Uterus (tissue), 3 donors: ENCODE measurements at regions not wholly inside any gene's neighbourhood (a gene's known extent, or its start where the extent isn't known, plus 50 kb on each side); places are given as distances from the start of the nearest gene placed in this dataset.

Source experiments
- DNase-seq, 2 donors: peaks; one replicate each; pipeline ENCODE4 v3.0.0-alpha.2; 2019 to 2020
- H3K27ac ChIP-seq, 2 donors: fragments of 200-600 bp; sonication (generic); 1 replicate in 1 of 2; 2 replicates in 1 of 2; pipeline ENCODE4 v1.5.1; 2016 to 2018
- H3K27me3 ChIP-seq, 2 donors: fragments of 200-600 bp; sonication (generic); one replicate each; pipeline ENCODE4 v1.5.1; 2018 to 2019; ENCODE audit warnings: control low read depth in 1 of 2
- H3K36me3 ChIP-seq, 2 donors: fragments of 200-600 bp; sonication (generic); one replicate each; pipeline ENCODE4 v1.5.1; 2019; ENCODE audit warnings: control low read depth in 1 of 2
- H3K4me1 ChIP-seq, 2 donors: fragments of 200-600 bp; sonication (generic); one replicate each; pipeline ENCODE4 v1.5.1; 2018 to 2019; ENCODE audit warnings: control low read depth in 1 of 2
- H3K4me3 ChIP-seq, 2 donors: fragments of 200-600 bp; sonication (generic); 1 replicate in 1 of 2; 2 replicates in 1 of 2; pipeline ENCODE4 v1.5.1; 2018 to 2019; ENCODE audit warnings: mild to moderate bottlenecking in 1 of 2
- H3K9me3 ChIP-seq, 2 donors: fragments of 200-600 bp; sonication (generic); one replicate each; pipeline ENCODE4 v1.5.1; 2019; ENCODE audit warnings: control low read depth in 1 of 2
- POLR2A ChIP-seq, 2 donors: fragments of 450-650 bp; IDR thresholded peaks; one replicate each; pipeline ENCODE4 v1.6.1; 2016; ENCODE audit warnings: antibody characterized with exemption in 2 of 2, mild to moderate bottlenecking in 1 of 2, moderate library complexity in 1 of 2
- intact Hi-C: fragments of 100-400 bp; cut with DNase I; formaldehyde crosslinking; loops from one replicate; pipeline ENCODE4 v1.15.1; 2023; ENCODE audit warnings: low total_unique reads
- TF ChIP-seq, protein P1 (sequence below), 4 experiments: fragments of 200-600 bp in 2 of 4; fragments of 450-650 bp in 2 of 4; sonication (generic) in 2 of 4; IDR thresholded peaks; one replicate each; pipeline ENCODE4 v1.5.1; 2016 to 2019; ENCODE audit warnings: antibody characterized with exemption in 4 of 4, mild to moderate bottlenecking in 2 of 4, moderate library complexity in 1 of 4
- donor health status: DM: yes; HTN: yes; CAD: no.

- peak in 1 of 2 donors; percentile 24 for DNase-seq
- Histone ChIP-seq H3K4me1 (no peaks in the 10 kb centered on the region), H3K27me3 (no peaks in the 10 kb centered on the region), H3K4me3 (no peak overlapping the region), H3K9me3 (no peaks in the 10 kb centered on the region), H3K36me3 (no peaks in the 10 kb centered on the region), H3K27ac (peak overlapping the region; percentile 24 to 51)
- TF ChIP-seq, protein P1, sequence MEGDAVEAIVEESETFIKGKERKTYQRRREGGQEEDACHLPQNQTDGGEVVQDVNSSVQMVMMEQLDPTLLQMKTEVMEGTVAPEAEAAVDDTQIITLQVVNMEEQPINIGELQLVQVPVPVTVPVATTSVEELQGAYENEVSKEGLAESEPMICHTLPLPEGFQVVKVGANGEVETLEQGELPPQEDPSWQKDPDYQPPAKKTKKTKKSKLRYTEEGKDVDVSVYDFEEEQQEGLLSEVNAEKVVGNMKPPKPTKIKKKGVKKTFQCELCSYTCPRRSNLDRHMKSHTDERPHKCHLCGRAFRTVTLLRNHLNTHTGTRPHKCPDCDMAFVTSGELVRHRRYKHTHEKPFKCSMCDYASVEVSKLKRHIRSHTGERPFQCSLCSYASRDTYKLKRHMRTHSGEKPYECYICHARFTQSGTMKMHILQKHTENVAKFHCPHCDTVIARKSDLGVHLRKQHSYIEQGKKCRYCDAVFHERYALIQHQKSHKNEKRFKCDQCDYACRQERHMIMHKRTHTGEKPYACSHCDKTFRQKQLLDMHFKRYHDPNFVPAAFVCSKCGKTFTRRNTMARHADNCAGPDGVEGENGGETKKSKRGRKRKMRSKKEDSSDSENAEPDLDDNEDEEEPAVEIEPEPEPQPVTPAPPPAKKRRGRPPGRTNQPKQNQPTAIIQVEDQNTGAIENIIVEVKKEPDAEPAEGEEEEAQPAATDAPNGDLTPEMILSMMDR (IDR thresholded peaks at IDR 0.05): no peak
- TF ChIP-seq POLR2A (IDR thresholded peaks at IDR 0.05): no peak
- intact Hi-C loops: no loop called here
Measured at GRCh38 chr4:100299046-100299840, 109.0 kb upstream of the DDIT4L start.

DNA sequence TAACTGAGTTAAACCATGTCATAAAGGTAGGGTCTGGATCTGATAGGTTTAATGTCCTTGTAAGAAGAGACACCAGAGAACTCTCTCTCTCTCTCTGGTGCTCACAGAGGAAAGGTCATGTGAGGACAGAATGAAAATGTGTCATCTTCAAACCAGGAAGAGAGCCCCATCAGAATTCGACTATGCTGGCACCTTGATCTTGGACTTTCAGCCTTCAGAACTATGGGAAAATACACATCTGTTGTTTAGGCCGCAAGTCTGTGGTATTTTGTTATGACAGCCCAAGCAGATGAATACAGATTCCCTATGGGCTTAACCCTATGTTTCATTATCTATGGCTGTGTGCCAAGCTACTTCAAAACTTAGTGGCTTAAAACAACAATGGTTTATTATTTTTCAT is 105.5 kb upstream of the DDIT4L start:
- intact Hi-C loops: no loop called here
- Histone ChIP-seq H3K4me1 (no peaks in the 10 kb centered on the region), H3K4me3 (no peak overlapping the region), H3K9me3 (no peaks in the 10 kb centered on the region), H3K36me3 (no peaks in the 10 kb centered on the region), H3K27ac (no peak overlapping the region), H3K27me3 (no peaks in the 10 kb centered on the region)
- DNase-seq: no peak
- TF ChIP-seq, protein P1 (IDR thresholded peaks at IDR 0.05): no peak
- TF ChIP-seq POLR2A (IDR thresholded peaks at IDR 0.05): no peak

- H3K4me1 ChIP-seq: no peaks in the 10 kb centered on the region
- H3K4me3 ChIP-seq: no peak overlapping the region
- H3K9me3 ChIP-seq: no peaks in the 10 kb centered on the region
- TF ChIP-seq, protein P1 (IDR thresholded peaks at IDR 0.05): no peak
- no peak for TF ChIP-seq POLR2A (IDR thresholded peaks at IDR 0.05)
- H3K27ac ChIP-seq: no peak overlapping the region
- no peak for DNase-seq
- intact Hi-C loops: no loop called here
- no peaks in the 10 kb centered on the region for H3K36me3 ChIP-seq
- no peaks in the 10 kb centered on the region for H3K27me3 ChIP-seq
Measured at GRCh38 chr4:100294356-100294755, 104.1 kb upstream of the DDIT4L start.

DNA sequence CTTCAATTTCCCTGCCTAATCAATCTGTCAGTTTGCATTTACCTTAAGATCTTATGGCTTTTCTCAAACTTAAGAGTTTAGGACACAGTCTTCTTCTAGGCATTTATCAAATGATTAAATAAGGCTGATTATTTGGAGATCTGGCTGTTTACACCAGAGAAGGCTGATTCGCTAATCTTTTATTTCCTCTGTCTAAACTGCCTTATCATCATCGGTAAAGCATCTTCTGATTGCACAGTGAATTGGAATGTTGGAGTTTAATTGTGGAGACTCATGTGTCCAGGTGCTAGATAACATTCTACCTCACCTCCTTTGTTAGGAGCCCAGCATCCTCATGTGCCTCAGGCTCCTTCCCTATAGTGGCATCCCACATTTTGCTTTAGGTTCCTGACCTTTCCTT is 100.3 kb upstream of the DDIT4L start:
- intact Hi-C loops: no loop called here
- Histone ChIP-seq H3K9me3 (no peaks in the 10 kb centered on the region), H3K4me1 (no peaks in the 10 kb centered on the region), H3K36me3 (no peaks in the 10 kb centered on the region), H3K27me3 (no peaks in the 10 kb centered on the region), H3K4me3 (no peak overlapping the region), H3K27ac (peak overlapping the region in 1 of 2 donors; percentile 9)
- DNase-seq: no peak
- TF ChIP-seq, protein P1 (IDR thresholded peaks at IDR 0.05): no peak
- TF ChIP-seq POLR2A (IDR thresholded peaks at IDR 0.05): no peak

GRCh38 chr4:100289946-100290345 is 99.7 kb upstream of the DDIT4L start:
- peak overlapping the region in 1 of 2 donors; percentile 9 for H3K27ac ChIP-seq
- H3K27me3 ChIP-seq: no peaks in the 10 kb centered on the region
- no peaks in the 10 kb centered on the region for H3K9me3 ChIP-seq
- TF ChIP-seq POLR2A (IDR thresholded peaks at IDR 0.05): no peak
- intact Hi-C loops: no loop called here
- DNase-seq: no peak
- H3K4me3 ChIP-seq: no peak overlapping the region
- H3K4me1 ChIP-seq: no peaks in the 10 kb centered on the region
- H3K36me3 ChIP-seq: no peaks in the 10 kb centered on the region
